Naive thymus-derived CD4-positive, alpha-beta T cell (primary cell): ENCODE measurements at regions not wholly inside any gene's neighbourhood (a gene's known extent, or its start where the extent isn't known, plus 50 kb on each side); places are given as distances from the start of the nearest gene placed in this dataset.

Experiments used
- ATAC-seq: fragments of 150-1000 bp; cut with Tn5 transposase; 2 replicates; pipeline ENCODE4 v1.10.0; 2021; ENCODE audit warnings: mild to moderate bottlenecking, moderate library complexity
- CTCF ChIA-PET: fragments of 350-600 bp; sonication (Branson Sonifier 250); formaldehyde crosslinking; loops from one replicate; lab custom pipeline; 2021; ENCODE audit warnings: antibody characterized with exemption; lab: Charles Lee
- POLR2A ChIA-PET: fragments of 350-600 bp; sonication (Branson Sonifier 250); formaldehyde crosslinking; loops from one replicate; lab custom pipeline; 2021; ENCODE audit warnings: antibody characterized with exemption, inconsistent platforms; lab: Charles Lee
- DNase-seq, 9 donors: peaks; one replicate each; pipeline versions ENCODE4 v3.0.0 to v3.0.0-alpha.2; 2020 to 2022; ENCODE audit warnings: mixed read lengths in 1 of 9
- H3K27ac ChIP-seq: one replicate; pipeline ENCODE4 v1.7.0; 2013; ENCODE audit warnings: mild to moderate bottlenecking, low read depth, low read length, moderate library complexity
- H3K27me3 ChIP-seq, 2 donors: one replicate each; pipeline ENCODE4 v1.7.0; 2013; ENCODE audit warnings: low read length in 2 of 2, mild to moderate bottlenecking in 2 of 2, moderate library complexity in 2 of 2; ENCODE audit not compliant: control insufficient read depth in 2 of 2, insufficient read depth in 2 of 2
- H3K36me3 ChIP-seq, 3 experiments: 1 replicate in 2 of 3; 2 replicates in 1 of 3; pipeline ENCODE4 v1.7.0; 2013; ENCODE audit warnings: low read length in 3 of 3, mild to moderate bottlenecking in 3 of 3, moderate library complexity in 1 of 3; ENCODE audit not compliant: insufficient read depth in 3 of 3, control insufficient read depth in 2 of 3
- H3K4me1 ChIP-seq, 2 donors: one replicate each; pipeline ENCODE4 v1.7.0; 2013; ENCODE audit warnings: low read length in 2 of 2, mild to moderate bottlenecking in 2 of 2, moderate library complexity in 1 of 2; ENCODE audit not compliant: control insufficient read depth in 2 of 2, insufficient read depth in 2 of 2
- H3K4me3 ChIP-seq: 2 replicates; pipeline ENCODE4 v1.7.0; 2013; ENCODE audit warnings: mild to moderate bottlenecking, low read length
- H3K9me3 ChIP-seq, 3 experiments: 1 replicate in 2 of 3; 2 replicates in 1 of 3; pipeline ENCODE4 v1.7.0; 2013; ENCODE audit warnings: low read length in 3 of 3; ENCODE audit not compliant: control insufficient read depth in 2 of 3
- H3K27ac Mint-ChIP-seq, 9 donors: one replicate each; pipeline ENCODE4 v1.8.0; 2020 to 2022; ENCODE audit warnings: mixed read lengths in 9 of 9, mild to moderate bottlenecking in 8 of 9, moderate library complexity in 5 of 9, inconsistent platforms in 2 of 9
- H3K27me3 Mint-ChIP-seq, 5 donors: one replicate each; pipeline ENCODE4 v1.8.0; 2021 to 2022; ENCODE audit warnings: mixed read lengths in 5 of 5, mild to moderate bottlenecking in 1 of 5
- H3K36me3 Mint-ChIP-seq, 5 donors: one replicate each; pipeline ENCODE4 v1.8.0; 2020 to 2022; ENCODE audit warnings: mixed read lengths in 5 of 5, mild to moderate bottlenecking in 3 of 5, inconsistent platforms in 1 of 5
- H3K4me1 Mint-ChIP-seq, 7 donors: one replicate each; pipeline ENCODE4 v1.8.0; 2020 to 2022; ENCODE audit warnings: mixed read lengths in 7 of 7, mild to moderate bottlenecking in 3 of 7, inconsistent platforms in 1 of 7
- H3K4me3 Mint-ChIP-seq, 10 donors: one replicate each; pipeline ENCODE4 v1.8.0; 2020 to 2022; ENCODE audit warnings: mild to moderate bottlenecking in 10 of 10, mixed read lengths in 10 of 10, moderate library complexity in 6 of 10, inconsistent platforms in 2 of 10
- H3K9me3 Mint-ChIP-seq, 11 donors: one replicate each; pipeline ENCODE4 v1.8.0; 2020 to 2022; ENCODE audit warnings: mixed read lengths in 11 of 11, mild to moderate bottlenecking in 4 of 11, inconsistent platforms in 1 of 11, moderate library complexity in 1 of 11
- intact Hi-C, 2 donors: fragments of 100-400 bp; cut with micrococcal nuclease; formaldehyde crosslinking; loops; one replicate each; pipeline ENCODE4 v1.15.1; 2023

GRCh38 chr6:12426121-12426520 is 136.0 kb downstream of the EDN1 start:
- CTCF ChIA-PET = no interaction called here
- POLR2A ChIA-PET = no interaction called here
- H3K27ac ChIP-seq = no peak overlapping the region
- intact Hi-C loops = no loop called here
- Mint-ChIP-seq H3K27ac (no peak overlapping the region), H3K4me3 (no peak overlapping the region), H3K9me3 (no peaks in the 10 kb centered on the region), H3K4me1 (peaks cover 0 to 1% (median 0%) of the 10 kb centered on the region in 7 donors), H3K36me3 (no peaks in the 10 kb centered on the region), H3K27me3 (peaks cover 0 to 19% (median 7%) of the 10 kb centered on the region in 5 donors)
- H3K27me3 ChIP-seq = no peaks in the 10 kb centered on the region
- H3K36me3 ChIP-seq = no peaks in the 10 kb centered on the region
- no peaks in the 10 kb centered on the region for H3K4me1 ChIP-seq
- no peak for DNase-seq
- no peak for ATAC-seq
- H3K4me3 ChIP-seq = no peak overlapping the region
- H3K9me3 ChIP-seq = no peaks in the 10 kb centered on the region

GRCh38 chr6:12431023-12431422 is 140.9 kb downstream of the EDN1 start:
- no peaks in the 10 kb centered on the region for H3K36me3 ChIP-seq
- ChIA-PET CTCF (no interaction called here), POLR2A (no interaction called here)
- Mint-ChIP-seq H3K4me3 (no peak overlapping the region), H3K36me3 (no peaks in the 10 kb centered on the region), H3K4me1 (peaks cover 0 to 6% (median 0%) of the 10 kb centered on the region in 7 donors), H3K27ac (no peak overlapping the region), H3K27me3 (peaks cover 0 to 14% (median 4%) of the 10 kb centered on the region in 5 donors), H3K9me3 (peaks cover 0 to 24% (median 9%) of the 10 kb centered on the region in 11 donors)
- ATAC-seq = no peak
- intact Hi-C loops = no loop called here
- H3K9me3 ChIP-seq = no peaks in the 10 kb centered on the region
- no peak overlapping the region for H3K4me3 ChIP-seq
- no peaks in the 10 kb centered on the region for H3K4me1 ChIP-seq
- H3K27ac ChIP-seq = no peak overlapping the region
- H3K27me3 ChIP-seq = no peaks in the 10 kb centered on the region
- no peak for DNase-seq

- Histone ChIP-seq H3K36me3 (no peaks in the 10 kb centered on the region), H3K27me3 (no peaks in the 10 kb centered on the region), H3K4me1 (no peaks in the 10 kb centered on the region), H3K9me3 (no peaks in the 10 kb centered on the region), H3K4me3 (no peak overlapping the region), H3K27ac (no peak overlapping the region)
- Mint-ChIP-seq H3K27me3 (peaks cover 0 to 22% (median 2%) of the 10 kb centered on the region in 5 donors), H3K9me3 (peaks cover 0 to 24% (median 9%) of the 10 kb centered on the region in 11 donors), H3K4me1 (peaks cover 0 to 11% (median 0%) of the 10 kb centered on the region in 7 donors), H3K27ac (no peak overlapping the region), H3K36me3 (peaks cover 0 to 3% (median 0%) of the 10 kb centered on the region in 5 donors), H3K4me3 (no peak overlapping the region)
- ChIA-PET POLR2A (no interaction called here), CTCF (no interaction called here)
- intact Hi-C loops = no loop called here
- no peak for DNase-seq
- no peak for ATAC-seq
Measured at GRCh38 chr6:12436224-12436623, 146.1 kb downstream of the EDN1 start.

GRCh38 chr6:12436683-12437082 is 146.5 kb downstream of the EDN1 start:
- POLR2A ChIA-PET = no interaction called here
- Histone ChIP-seq H3K9me3 (no peaks in the 10 kb centered on the region), H3K4me3 (no peak overlapping the region), H3K27me3 (no peaks in the 10 kb centered on the region), H3K36me3 (no peaks in the 10 kb centered on the region), H3K4me1 (no peaks in the 10 kb centered on the region), H3K27ac (no peak overlapping the region)
- Mint-ChIP-seq H3K27ac (no peak overlapping the region), H3K4me3 (no peak overlapping the region), H3K4me1 (peaks cover 0 to 11% (median 0%) of the 10 kb centered on the region in 7 donors), H3K9me3 (peaks cover 0 to 24% (median 9%) of the 10 kb centered on the region in 11 donors), H3K36me3 (peaks cover 0 to 3% (median 0%) of the 10 kb centered on the region in 5 donors), H3K27me3 (peaks cover 0 to 22% (median 4%) of the 10 kb centered on the region in 5 donors)
- intact Hi-C loops = no loop called here
- ATAC-seq (no peak), DNase-seq (no peak)
- CTCF ChIA-PET = no interaction called here

- no peak for DNase-seq
- Mint-ChIP-seq H3K27me3 (peaks cover 0 to 22% (median 10%) of the 10 kb centered on the region in 5 donors), H3K4me1 (peaks cover 0 to 11% (median 0%) of the 10 kb centered on the region in 7 donors), H3K27ac (no peak overlapping the region), H3K4me3 (no peak overlapping the region), H3K36me3 (peaks cover 0 to 3% (median 0%) of the 10 kb centered on the region in 5 donors), H3K9me3 (peaks cover 0 to 11% (median 3%) of the 10 kb centered on the region in 11 donors)
- Histone ChIP-seq H3K4me1 (no peaks in the 10 kb centered on the region), H3K27ac (no peak overlapping the region), H3K9me3 (no peaks in the 10 kb centered on the region), H3K4me3 (no peak overlapping the region), H3K36me3 (no peaks in the 10 kb centered on the region), H3K27me3 (no peaks in the 10 kb centered on the region)
- no peak for ATAC-seq
- intact Hi-C loops = no loop called here
- ChIA-PET POLR2A (no interaction called here), CTCF (no interaction called here)
Measured at GRCh38 chr6:12439296-12439695, 149.1 kb downstream of the EDN1 start.

GRCh38 chr6:12440981-12441380 is 150.8 kb downstream of the EDN1 start:
- Mint-ChIP-seq H3K27me3 (peaks cover 0 to 27% (median 16%) of the 10 kb centered on the region in 5 donors), H3K27ac (no peak overlapping the region), H3K36me3 (peaks cover 0 to 3% (median 0%) of the 10 kb centered on the region in 5 donors), H3K4me1 (peaks cover 0 to 5% (median 0%) of the 10 kb centered on the region in 7 donors), H3K9me3 (peaks cover 0 to 7% (median 0%) of the 10 kb centered on the region in 11 donors), H3K4me3 (no peak overlapping the region)
- DNase-seq (no peak), ATAC-seq (no peak)
- intact Hi-C loops = no loop called here
- Histone ChIP-seq H3K4me3 (no peak overlapping the region), H3K36me3 (no peaks in the 10 kb centered on the region), H3K27me3 (no peaks in the 10 kb centered on the region), H3K27ac (no peak overlapping the region), H3K9me3 (no peaks in the 10 kb centered on the region), H3K4me1 (no peaks in the 10 kb centered on the region)
- CTCF ChIA-PET = no interaction called here
- POLR2A ChIA-PET = no interaction called here

- Mint-ChIP-seq H3K27me3 (peaks cover 2 to 30% (median 16%) of the 10 kb centered on the region in 5 donors), H3K9me3 (peaks cover 0 to 7% (median 0%) of the 10 kb centered on the region in 11 donors), H3K4me3 (no peak overlapping the region), H3K36me3 (peaks cover 0 to 3% (median 0%) of the 10 kb centered on the region in 5 donors), H3K27ac (no peak overlapping the region), H3K4me1 (peaks cover 0 to 2% (median 0%) of the 10 kb centered on the region in 7 donors)
- ChIA-PET CTCF (no interaction called here), POLR2A (no interaction called here)
- no peak overlapping the region for H3K4me3 ChIP-seq
- DNase-seq (no peak), ATAC-seq (no peak)
- no peak overlapping the region for H3K27ac ChIP-seq
- intact Hi-C loops = no loop called here
- no peaks in the 10 kb centered on the region for H3K4me1 ChIP-seq
- no peaks in the 10 kb centered on the region for H3K36me3 ChIP-seq
- H3K27me3 ChIP-seq = no peaks in the 10 kb centered on the region
- H3K9me3 ChIP-seq = no peaks in the 10 kb centered on the region
Measured at GRCh38 chr6:12442455-12442854, 152.3 kb downstream of the EDN1 start.
